ENCODE measurements at regions not wholly inside any gene's neighbourhood (a gene's known extent, or its start where the extent isn't known, plus 50 kb on each side); places are given as distances from the start of the nearest gene placed in this dataset.

GRCh38 chr10:84706875-84707274 is 378.5 kb downstream of the CCSER2 start:
- no CpG with 5 or more reads among the region's 8 CpGs for WGBS (ENCODE audit: extremely low coverage, insufficient read length, low lambda C conversion rate)
- H4K8ac ChIP-seq (replicated peaks; ENCODE audit: insufficient read length, low read depth, low read length): no peak overlapping the region
- no peak overlapping the region for H2BK20ac ChIP-seq (ENCODE audit: low read depth, low read length, poor library complexity, severe bottlenecking)
- no peak overlapping the region for H3K56ac ChIP-seq (ENCODE audit: insufficient read length, low read depth, low read length)
- no peak overlapping the region for H3K4ac ChIP-seq (ENCODE audit: low read depth, low read length)
- no peak overlapping the region for H2BK15ac ChIP-seq (ENCODE audit: low read depth, low read length)
- no peaks in the 10 kb centered on the region for H4K20me1 ChIP-seq (ENCODE audit: control insufficient read depth, insufficient read depth, insufficient read length)
- no peaks in the 10 kb centered on the region for H3K9me3 ChIP-seq (ENCODE audit: control insufficient read depth, low read depth, low read length)
- H3K4me1 Mint-ChIP-seq: peaks cover 9% of the 10 kb centered on the region in 2 experiments
- no peaks in the 10 kb centered on the region for H3K36me3 Mint-ChIP-seq (ENCODE audit: insufficient read depth in 1 of 3, low read depth in 3 of 3)
- H3K27me3 Mint-ChIP-seq (ENCODE audit: low read depth): peaks cover 2% of the 10 kb centered on the region; the same call in 1 of the 2 replicates
- no peaks in the 10 kb centered on the region for H3K23me2 ChIP-seq (ENCODE audit: insufficient read length, low read depth, low read length, poor library complexity, severe bottlenecking)
- H3K27me3 ChIP-seq (ENCODE audit: insufficient read depth, low read length): no peaks in the 10 kb centered on the region
- no peaks in the 10 kb centered on the region for H3K79me1 ChIP-seq (ENCODE audit: insufficient read depth, low read depth, low read length, poor library complexity, severe bottlenecking)
- no peak overlapping the region for H3K27ac Mint-ChIP-seq
- no peaks in the 10 kb centered on the region for H3K79me2 ChIP-seq (ENCODE audit: insufficient read depth, low read length)
- no peak overlapping the region for H3K14ac ChIP-seq (ENCODE audit: insufficient read depth, low read length)
- H3K4me2 ChIP-seq (ENCODE audit: insufficient read depth, insufficient read length, low read length): no peak overlapping the region
- no peak overlapping the region for H4K5ac ChIP-seq (ENCODE audit: insufficient read length, low read depth, low read length)
- H2AFZ ChIP-seq (ENCODE audit: low read length): no peak overlapping the region
- no peak overlapping the region for H3K9ac ChIP-seq (ENCODE audit: extremely low read depth, insufficient read length, low read length)
- no peaks in the 10 kb centered on the region for H3K9me3 Mint-ChIP-seq
- H3K4me3 Mint-ChIP-seq: no peak overlapping the region; a peak in 1 of 5 replicates
- TF ChIP-seq, protein P1, sequence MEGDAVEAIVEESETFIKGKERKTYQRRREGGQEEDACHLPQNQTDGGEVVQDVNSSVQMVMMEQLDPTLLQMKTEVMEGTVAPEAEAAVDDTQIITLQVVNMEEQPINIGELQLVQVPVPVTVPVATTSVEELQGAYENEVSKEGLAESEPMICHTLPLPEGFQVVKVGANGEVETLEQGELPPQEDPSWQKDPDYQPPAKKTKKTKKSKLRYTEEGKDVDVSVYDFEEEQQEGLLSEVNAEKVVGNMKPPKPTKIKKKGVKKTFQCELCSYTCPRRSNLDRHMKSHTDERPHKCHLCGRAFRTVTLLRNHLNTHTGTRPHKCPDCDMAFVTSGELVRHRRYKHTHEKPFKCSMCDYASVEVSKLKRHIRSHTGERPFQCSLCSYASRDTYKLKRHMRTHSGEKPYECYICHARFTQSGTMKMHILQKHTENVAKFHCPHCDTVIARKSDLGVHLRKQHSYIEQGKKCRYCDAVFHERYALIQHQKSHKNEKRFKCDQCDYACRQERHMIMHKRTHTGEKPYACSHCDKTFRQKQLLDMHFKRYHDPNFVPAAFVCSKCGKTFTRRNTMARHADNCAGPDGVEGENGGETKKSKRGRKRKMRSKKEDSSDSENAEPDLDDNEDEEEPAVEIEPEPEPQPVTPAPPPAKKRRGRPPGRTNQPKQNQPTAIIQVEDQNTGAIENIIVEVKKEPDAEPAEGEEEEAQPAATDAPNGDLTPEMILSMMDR (conservative IDR thresholded peaks at IDR 0.05): no peak
- H3K18ac ChIP-seq (ENCODE audit: insufficient read length, low read depth, low read length): no peak overlapping the region
- no peak overlapping the region for H2AK5ac ChIP-seq (ENCODE audit: insufficient read length, low read length)
- no peak overlapping the region for H3K23ac ChIP-seq (ENCODE audit: insufficient read length, low read depth, low read length)
- no peak for DNase-seq
- H4K91ac ChIP-seq (ENCODE audit: insufficient read length, low read depth, low read length): no peak overlapping the region
- H3K4me1 ChIP-seq (ENCODE audit: insufficient read depth, low read length): no peaks in the 10 kb centered on the region
- H2BK12ac ChIP-seq (ENCODE audit: insufficient read length, low read depth, low read length): no peak overlapping the region
- H3T11ph ChIP-seq (ENCODE audit: low read length): no peak overlapping the region
- H2BK5ac ChIP-seq (ENCODE audit: insufficient read length, low read length): no peak overlapping the region
- H2BK120ac ChIP-seq (ENCODE audit: low read depth, low read length, poor library complexity, severe bottlenecking): no peak overlapping the region
- no peak overlapping the region for H3K27ac ChIP-seq (ENCODE audit: insufficient read length, low read depth, low read length)

Data from H9 (cell line).